ELF-1 (cell line): ENCODE measurements at regions not wholly inside any gene's neighbourhood (a gene's known extent, or its start where the extent isn't known, plus 50 kb on each side); places are given as distances from the start of the nearest gene placed in this dataset.

Experiments
- DNase-seq: peaks from one replicate; pipeline ENCODE4 v3.0.0-alpha.2; 2016; ENCODE audit warnings: low read depth, low spot score

DNA sequence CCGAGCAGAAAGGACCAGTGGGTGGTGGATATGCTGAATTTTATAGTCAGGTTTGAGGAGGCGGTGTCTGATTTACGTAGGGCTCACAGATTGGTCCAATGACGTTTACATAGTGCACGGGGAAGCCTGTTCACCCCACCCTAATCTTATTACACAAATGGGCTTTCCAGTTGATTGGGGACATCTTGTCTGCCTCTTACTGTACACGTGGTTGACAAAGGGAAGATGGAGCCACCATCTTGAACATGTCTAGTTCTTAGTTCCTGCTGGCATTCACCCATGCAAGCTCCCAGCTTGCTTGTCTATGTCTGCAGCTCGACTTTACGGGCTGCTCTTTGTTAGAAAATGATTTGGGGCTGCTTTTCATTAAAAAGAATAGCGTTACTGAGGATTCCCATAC, 332.0 kb upstream of the SLCO3A1 start:
- DNase-seq = no peak

DNA sequence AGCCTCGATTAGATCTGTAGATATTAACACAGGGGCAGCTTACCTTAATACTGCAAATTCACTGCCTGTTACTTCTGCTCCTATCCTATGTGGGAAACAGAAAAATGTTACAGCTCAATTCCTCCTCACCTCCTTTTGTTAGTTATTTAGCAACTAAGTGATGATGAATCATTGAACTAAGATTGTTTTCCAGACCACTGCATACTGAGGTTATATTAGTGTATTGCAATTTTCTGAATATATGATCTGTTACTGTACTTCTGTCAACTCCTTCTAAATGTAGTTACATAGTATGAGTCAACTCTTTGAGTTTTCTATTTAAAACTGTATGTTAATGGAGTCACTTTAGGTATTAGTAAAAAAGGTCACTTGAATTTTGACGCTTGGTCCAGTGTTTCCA, 331.5 kb upstream of the SLCO3A1 start:
- DNase-seq = no peak

DNA sequence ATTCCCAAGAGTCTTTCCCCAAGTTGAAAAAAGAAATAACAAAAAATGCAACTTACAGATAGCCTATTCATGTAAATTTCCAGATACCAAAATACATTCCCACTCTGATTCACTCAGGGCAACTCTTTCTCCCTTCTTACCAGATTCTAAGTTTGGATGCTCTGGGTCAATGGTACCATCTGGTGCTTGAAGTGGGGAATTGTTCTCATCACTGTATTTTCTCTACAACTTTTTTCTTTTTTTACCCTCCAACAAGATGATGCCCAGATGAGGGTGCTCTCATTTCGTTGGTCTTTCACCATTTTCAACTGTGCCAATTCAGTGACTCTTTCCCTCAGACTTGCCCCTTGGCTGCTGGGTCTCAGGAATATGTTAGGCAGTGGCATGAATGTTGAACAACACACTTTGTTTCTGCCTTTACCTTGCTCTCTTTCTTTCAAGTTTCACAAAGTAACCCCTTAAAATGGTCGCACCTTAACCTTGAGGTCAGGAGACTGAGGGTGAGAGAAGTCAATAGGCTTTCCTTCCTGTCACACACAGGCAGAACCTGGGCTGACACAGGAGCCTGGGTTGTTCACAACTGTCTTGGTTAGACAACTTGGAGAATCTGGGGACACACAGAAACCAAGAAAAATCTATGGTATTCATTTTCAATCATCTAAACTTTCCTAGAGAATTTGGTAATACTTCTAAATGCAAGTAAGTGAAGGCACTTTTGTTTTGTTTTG, 330.7 kb upstream of the SLCO3A1 start:
- DNase-seq = no peak

DNA sequence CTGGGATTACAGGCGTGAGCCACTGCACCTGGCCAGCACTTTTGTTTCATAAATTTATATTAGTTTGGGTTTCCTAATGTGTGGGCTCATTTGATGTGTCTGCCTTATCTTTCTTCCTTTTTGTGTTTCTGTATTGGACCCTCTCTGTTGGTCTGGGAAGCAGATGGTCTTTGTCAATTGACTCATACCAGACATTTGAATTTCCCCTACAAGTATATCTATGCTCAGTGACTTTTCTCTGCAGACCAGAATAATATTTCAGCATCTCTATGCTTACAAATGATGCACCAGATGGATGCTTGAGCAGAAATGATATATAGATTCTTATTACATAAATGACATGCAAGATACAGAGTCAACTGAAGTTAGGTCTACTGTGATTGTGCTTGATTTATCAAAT, 329.9 kb upstream of the SLCO3A1 start:
- DNase-seq = no peak

DNA sequence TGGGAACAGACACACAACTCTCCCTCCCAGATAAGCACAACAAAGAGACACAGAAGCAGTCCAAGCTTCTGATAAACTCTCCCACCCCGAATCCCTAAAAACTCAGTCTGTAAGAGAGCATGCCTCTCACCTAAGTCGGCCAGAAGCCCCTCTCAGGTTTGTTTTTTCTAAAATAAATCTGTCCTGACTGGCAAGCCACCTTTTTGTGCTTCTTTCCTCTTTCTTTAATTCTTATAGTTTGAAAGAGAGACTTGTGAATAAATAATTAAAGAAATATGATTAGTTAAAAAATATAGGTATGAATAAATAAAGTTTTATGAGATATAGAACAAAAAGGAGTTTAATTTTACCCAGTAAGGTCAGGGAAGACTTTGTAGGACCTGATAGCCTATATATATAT, 329.0 kb upstream of the SLCO3A1 start:
- DNase-seq = no peak

DNA sequence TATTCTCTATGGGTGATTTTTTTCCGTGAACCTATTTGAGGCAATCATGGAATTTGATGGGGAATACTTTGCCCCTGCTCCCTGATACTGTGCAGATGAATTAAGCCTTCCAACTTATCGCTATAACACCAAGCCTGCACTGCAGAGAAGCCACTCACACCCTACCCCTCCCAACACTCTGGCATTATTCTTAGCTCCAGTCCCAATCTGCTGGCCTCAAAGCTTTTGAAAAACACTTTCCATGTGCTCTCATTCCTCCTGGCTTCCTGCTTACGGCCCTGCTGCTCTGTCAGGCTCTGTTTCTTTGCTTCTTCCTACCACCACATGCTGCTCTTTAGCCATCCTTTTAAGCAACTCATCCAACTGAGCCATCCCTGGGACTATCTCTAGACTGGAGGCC, 327.8 kb upstream of the SLCO3A1 start:
- DNase-seq = no peak

DNA sequence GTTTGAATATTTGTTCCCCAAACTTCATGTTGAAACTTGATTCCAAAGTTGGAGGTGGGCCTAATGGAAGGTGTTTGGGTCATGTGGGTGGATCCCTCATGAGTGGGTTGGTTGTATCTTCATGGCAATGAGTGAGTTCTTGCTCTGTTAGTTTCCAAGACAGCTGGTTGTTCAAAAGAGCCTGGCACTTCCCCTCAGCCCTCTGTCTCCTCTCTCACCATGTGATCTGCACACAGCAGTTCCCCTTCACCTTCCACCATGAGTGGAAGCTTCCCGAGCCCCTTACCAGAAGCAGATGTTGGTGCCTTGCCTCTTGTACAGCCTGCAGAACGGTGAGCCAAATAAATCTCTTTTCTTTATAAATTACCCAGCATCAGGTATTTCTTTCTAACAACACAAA, 327.1 kb upstream of the SLCO3A1 start:
- DNase-seq = no peak

DNA sequence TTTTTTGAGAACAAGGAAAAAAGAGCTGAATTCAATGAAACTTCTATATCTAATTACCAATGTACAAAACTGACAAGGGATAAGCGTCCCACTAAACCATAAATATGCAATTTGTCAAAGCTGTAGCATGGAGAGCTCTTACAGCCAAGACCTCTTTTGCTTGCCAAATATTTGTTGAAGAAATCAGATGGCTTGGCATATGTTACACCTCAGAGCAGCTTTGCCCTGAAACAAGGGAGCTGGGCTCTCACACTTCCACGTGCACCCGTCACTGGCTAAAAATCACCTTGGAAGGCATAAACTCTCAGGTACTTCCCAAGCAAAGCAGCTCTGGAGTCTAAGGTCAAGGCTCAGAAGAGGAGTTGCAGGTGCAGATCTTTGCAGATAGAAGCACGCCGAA, 324.7 kb upstream of the SLCO3A1 start:
- DNase-seq = no peak

DNA sequence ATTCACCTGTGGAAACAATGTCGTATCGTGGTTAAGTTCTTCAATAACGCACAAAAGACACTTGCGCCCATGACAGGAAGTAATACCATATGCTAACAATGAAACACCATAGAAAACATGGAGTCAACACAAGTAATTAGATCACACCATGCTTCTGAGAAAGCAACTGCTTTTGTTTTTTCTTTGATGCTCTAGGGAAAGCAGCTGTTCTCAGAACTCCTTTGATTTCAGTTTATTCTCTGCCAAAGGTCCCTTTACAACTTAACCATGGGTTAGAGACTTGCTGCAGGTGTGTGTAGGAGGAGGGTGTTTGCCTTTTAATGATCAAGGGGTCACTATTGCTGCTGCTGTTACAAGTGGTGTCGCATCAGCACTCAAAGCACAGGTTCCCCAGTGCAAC, 324.0 kb upstream of the SLCO3A1 start:
- DNase-seq = no peak

DNA sequence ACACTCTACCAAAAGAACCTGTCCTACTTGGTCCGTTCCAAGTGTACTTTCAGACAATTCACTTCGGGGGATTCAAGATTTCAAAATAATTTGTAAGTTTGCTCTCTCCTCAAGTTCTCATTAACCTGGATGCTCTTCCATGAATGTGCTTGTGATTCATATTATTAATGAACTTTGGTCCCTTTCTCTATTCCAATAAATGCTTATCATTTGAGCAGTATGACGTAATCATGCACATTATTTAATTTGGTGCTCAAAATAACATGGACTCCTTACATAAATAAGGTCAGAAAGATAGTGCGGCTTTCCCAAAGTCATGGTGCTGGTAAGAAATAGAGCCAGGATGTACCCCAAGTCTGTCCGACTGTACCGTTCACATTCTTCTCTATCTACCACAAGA, 323.2 kb upstream of the SLCO3A1 start:
- DNase-seq = no peak

DNA sequence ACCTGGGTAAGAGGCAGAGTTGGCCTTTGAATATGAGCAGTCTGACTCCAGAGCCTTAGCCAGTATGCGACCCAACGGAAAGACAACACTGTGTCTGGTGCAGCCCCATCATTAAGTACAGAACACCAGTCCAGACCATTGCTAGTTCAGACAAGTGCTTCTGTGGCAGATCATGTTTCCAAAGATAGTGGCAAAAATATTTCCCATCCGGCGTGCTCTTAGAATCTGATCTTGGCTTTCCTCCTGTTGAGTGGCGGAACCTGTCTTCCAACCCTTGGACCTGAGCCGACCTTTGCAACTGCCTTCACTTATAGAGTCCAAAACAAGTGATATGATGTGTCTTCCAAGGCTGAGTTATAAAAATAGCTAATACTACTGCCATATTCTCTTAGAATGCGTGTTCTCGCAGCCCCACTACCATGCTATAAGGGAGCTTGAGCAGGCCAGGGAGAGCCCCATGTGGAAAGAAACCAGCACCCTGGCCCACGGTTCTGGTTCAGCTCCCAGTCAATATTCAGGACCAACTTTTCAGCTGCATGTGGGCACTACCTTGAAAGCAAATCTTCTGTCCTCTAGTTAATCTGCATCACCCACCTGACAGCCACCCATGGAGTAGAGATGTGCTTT, 322.4 kb upstream of the SLCO3A1 start:
- no peak for DNase-seq

DNA sequence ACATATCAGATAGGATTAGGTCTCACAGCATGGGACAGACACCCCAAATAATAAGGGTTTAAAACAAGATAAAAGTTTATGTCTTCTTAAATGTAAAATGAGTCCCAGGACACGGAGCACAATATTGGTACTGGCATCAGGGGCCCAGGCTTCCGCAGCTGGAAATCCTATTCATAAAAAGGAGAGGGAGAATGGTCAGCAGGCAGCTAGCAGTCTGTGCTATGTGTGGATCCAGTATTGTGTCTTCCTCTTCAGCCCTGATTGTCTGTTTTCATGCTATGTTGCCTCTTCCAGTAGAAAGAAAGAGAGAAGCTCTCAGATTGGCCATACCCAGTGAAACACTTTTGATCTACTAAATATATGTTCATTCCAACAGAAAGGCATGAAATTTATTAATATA, 319.3 kb upstream of the SLCO3A1 start:
- no peak for DNase-seq

DNA sequence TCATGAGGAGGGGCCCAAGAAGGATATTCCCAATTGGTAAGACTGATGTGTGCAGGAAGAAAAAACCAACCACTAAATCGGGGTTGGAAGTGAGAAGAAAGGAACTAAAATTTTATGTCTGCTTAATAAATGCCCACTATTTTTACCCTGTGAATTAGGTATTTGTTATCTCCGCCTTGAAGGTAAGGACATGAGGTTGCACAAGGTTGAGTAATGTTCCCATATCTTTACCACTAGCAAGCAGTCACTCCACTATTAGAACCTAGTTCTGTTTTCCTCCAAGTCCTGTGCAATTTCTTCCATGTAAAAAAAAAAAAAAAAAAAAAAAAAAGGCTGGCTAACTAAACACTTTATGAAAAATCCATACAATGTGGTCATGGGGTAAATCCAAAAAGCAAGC, 318.5 kb upstream of the SLCO3A1 start:
- DNase-seq = no peak

DNA sequence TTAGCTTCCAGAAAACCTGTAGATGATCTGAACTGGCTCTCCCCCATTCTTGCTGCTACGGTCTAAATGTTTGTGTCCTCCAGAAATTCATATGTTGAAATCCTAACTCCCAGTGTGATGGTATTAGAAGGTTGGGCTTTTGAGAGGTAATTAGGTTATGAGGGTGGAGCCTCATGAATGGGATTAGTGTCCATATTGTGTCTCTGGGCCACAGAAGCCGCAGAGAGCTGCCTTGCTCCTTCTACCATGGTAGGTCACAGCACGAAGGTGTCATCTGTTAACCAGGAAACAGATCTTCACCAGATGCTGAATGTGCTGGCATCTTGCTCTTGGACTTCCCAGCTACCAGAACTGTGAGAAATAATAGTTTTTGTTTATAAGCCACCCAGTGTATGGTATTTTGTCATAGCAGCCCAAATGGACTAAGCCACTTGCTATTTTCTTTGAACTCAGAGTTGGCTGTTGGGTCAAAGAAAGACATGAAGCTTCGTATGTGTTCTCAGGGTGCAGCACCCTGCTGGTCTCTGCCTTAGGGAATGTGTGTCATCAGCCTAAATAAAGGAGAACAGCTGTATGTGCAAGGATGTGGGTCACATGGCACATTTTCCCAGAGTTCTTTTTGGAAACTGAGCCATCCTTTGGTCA, 317.5 kb upstream of the SLCO3A1 start:
- no peak for DNase-seq

DNA sequence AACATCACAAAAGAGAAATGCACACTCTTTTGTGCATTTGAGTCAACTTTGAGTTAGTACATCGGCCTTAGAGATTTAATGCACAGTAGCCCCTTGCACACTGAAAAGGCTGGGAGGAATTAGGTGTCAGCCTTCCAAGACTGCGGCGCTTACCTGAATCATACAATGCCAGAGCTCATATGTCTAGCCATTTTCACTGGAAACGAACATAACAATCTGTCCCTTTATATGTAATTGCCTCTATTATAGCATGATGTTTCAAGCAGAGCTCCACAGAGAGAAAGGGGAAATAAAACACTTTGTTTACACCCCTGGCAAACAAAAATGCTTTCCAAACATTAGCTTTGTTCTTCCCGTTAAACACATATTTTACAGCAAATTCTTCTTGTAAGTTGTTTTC, 315.7 kb upstream of the SLCO3A1 start:
- DNase-seq = no peak

DNA sequence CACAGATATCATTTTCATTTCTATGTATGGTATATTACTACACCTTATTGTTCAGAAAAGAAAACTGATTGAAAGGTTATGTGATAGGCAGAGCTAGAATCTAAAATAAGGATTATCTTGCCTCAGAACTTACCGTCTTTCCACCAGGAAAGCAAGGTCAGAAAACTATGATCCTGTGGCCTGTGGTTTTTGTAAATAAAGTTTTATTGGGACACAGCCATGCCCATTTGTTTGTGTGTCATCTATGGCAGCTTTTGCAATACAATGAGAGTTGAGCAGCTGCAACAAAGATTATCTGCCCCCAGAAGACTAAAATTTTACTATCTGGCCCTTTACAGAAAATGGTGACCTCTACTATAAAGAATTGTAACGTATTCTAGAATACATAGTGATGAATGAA, 314.7 kb upstream of the SLCO3A1 start:
- DNase-seq = no peak

DNA sequence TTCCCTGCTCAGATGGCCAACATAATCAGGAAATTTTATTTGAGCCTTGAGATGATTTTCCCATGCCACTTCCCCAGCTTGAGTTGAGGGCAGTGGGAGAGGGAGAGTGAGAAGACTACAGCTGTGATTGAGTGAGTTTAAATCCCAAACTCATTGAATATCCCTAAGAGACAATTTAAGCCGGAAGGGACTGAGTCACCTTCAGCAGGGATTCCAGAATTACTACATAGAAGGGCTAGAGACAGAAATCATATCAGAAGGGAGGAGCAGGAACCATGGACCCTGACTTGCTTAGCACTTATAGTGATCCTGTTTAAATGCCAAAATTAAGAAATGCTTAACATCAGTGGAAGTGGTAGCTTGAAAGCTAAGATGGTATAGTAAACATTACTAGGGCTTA, 312.2 kb upstream of the SLCO3A1 start:
- no peak for DNase-seq

DNA sequence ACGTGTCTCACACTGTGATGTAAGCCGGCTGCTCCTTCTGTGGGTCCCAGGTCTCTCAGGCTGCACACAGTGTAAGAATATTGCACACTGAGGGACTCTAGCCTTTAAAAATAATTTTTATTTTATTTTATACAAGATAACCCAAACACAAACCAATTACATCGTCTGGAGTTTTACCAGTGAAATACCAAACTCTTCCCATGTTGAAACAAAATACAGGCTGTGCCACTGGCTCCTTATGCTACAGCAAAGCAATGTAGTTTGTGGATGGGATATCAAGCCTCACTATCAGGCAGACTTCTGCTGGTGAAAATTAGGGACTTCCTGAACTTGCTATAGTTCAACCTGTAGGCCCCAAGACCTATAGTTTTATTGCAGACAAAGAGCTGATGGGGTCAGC, 311.3 kb upstream of the SLCO3A1 start:
- no peak for DNase-seq

DNA sequence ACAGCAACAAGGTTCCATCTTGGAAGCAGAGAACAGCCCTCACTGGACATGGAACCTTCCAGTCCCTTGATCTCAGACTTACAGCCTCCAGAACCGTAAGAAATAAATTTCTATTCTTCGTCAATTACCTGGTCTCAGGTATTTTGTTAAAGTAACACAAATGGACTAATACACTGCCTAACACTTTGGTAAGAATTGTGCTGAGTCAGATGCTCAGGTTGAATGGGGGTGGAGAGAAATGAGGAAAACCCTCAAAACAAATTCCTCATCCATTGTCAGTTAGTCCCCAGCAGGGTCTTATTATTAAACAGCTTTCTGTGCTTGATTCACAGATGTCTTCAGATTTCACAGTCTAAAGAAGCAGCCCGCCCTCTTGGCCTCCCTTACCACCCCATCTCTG, 306.2 kb upstream of the SLCO3A1 start:
- no peak for DNase-seq

DNA sequence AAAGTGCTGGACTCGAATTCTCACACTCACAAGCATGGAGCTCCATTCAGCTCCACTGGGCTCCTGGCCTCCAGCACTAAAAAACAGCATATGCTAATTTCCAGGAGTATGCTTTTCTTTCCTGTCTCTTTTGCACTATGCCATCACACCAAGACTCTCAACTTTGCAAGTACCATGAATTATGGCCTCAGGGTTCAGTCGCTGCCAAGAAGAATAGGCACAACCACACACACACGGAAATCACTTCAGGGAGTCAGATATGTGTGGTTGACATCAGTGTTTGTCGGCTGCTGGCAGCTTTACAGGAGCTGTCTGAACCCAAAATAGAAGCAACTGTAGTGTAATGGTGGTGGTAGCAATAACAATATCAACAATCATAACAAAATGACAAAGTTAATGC, 305.0 kb upstream of the SLCO3A1 start:
- DNase-seq = peak; percentile 9

DNA sequence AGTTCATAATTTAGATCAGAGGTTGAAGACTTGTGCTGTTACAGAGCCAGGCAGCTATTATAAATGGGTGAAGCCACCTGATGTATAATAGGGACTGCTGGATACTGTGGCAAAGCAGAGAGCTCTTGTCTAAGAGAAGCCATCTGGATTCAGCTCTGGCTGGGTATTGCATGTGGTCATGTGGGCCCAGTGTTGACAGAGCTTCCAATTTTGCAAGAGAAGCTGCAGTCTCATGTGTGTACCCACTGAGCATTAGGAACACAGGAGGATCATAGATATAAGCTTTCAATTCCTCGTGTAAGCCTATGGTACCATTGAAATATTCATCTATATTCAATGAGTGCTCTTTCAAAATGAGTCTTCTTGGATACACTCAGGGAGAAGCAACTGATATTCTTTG, 303.9 kb upstream of the SLCO3A1 start:
- DNase-seq = no peak

DNA sequence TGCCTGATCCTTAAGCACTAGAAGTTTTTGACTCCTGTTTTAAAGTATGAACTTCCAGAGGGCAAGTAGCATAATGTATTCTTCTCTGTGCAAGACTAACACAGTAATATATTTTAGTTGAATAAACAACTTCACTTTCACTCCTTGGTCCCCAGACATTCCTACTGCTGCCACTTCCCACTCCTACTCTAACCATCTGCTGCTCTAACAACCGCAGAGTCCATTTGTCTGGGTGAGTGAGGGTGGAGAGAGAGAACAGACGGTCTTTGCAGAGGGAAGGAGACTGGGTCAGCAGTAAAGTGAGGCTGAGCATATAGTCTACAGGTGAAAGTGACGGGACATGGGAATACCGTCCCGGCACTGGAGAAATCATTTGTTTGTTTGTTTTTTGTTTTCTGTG, 301.0 kb upstream of the SLCO3A1 start:
- no peak for DNase-seq

DNA sequence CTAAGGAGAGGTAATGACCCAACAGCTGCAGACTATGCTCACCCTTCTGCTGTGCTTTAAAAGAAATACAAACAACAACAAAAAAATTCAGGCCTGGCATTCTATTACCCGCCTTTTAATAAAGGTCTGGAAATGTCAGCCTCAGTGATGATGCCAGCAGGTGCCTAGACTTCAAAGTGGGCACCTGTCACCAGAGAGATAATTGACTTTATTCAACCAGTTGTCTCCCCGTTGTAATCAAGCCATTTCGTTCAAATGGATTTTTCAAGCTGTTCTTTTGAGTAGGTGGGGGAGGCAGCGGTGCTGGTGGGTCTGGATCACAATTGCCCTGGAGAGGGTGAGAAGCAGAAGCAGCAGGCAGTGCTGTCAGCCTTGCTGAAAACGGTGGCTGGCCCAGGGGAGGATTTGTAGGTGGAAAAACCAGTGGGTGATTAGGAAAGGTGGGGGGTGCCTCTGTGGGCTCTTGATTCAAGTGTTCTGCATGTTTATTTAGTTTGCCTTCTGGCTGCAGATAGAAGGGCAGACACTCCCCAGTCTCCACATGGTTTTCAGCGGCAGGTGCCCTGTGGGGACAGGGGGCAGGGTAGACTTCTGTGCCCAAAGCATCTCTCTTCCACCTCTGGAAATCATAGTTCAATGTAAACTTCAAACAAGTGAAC, 300.2 kb upstream of the SLCO3A1 start:
- DNase-seq = peak; percentile 44
